Type B pancreatic cell (in vitro differentiated cells): ENCODE measurements at regions not wholly inside any gene's neighbourhood (a gene's known extent, or its start where the extent isn't known, plus 50 kb on each side); places are given as distances from the start of the nearest gene placed in this dataset.

Source experiments
- DNase-seq: peaks from one replicate; pipeline ENCODE4 v3.0.0; 2021; ENCODE audit warnings: mixed read lengths; ENCODE audit not compliant: unreplicated experiment; ENCODE audit errors: extremely low spot score
- H3K27ac Mint-ChIP-seq: 2 replicates; pipeline ENCODE4 v1.8.0; 2021; ENCODE audit warnings: mild to moderate bottlenecking, mixed read lengths
- H3K27me3 Mint-ChIP-seq: 2 replicates; pipeline ENCODE4 v1.8.0; 2021; ENCODE audit warnings: mixed read lengths
- H3K36me3 Mint-ChIP-seq: 2 replicates; pipeline ENCODE4 v1.8.0; 2021; ENCODE audit warnings: mixed read lengths
- H3K4me1 Mint-ChIP-seq: one replicate; pipeline ENCODE4 v1.8.0; 2021; ENCODE audit warnings: mixed read lengths; ENCODE audit not compliant: unreplicated experiment
- H3K4me3 Mint-ChIP-seq: 2 replicates; pipeline ENCODE4 v1.8.0; 2021; ENCODE audit warnings: mild to moderate bottlenecking, mixed read lengths
- H3K9me3 Mint-ChIP-seq: 2 replicates; pipeline ENCODE4 v1.8.0; 2021; ENCODE audit warnings: mixed read lengths
- TF ChIP-seq, protein P1 (sequence below): fragments of 200-600 bp; sonication (generic); conservative IDR thresholded peaks from 2 replicates; pipeline ENCODE4 v1.5.0; 2021; ENCODE audit warnings: antibody characterized with exemption, mild to moderate bottlenecking

- no peak for DNase-seq
- TF ChIP-seq, protein P1, sequence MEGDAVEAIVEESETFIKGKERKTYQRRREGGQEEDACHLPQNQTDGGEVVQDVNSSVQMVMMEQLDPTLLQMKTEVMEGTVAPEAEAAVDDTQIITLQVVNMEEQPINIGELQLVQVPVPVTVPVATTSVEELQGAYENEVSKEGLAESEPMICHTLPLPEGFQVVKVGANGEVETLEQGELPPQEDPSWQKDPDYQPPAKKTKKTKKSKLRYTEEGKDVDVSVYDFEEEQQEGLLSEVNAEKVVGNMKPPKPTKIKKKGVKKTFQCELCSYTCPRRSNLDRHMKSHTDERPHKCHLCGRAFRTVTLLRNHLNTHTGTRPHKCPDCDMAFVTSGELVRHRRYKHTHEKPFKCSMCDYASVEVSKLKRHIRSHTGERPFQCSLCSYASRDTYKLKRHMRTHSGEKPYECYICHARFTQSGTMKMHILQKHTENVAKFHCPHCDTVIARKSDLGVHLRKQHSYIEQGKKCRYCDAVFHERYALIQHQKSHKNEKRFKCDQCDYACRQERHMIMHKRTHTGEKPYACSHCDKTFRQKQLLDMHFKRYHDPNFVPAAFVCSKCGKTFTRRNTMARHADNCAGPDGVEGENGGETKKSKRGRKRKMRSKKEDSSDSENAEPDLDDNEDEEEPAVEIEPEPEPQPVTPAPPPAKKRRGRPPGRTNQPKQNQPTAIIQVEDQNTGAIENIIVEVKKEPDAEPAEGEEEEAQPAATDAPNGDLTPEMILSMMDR: no peak
- H3K36me3 Mint-ChIP-seq: no peaks in the 10 kb centered on the region
- peaks cover 34% of the 10 kb centered on the region for H3K27me3 Mint-ChIP-seq
- no peak overlapping the region for H3K27ac Mint-ChIP-seq
- H3K4me1 Mint-ChIP-seq: peaks cover 4% of the 10 kb centered on the region
- H3K9me3 Mint-ChIP-seq: peaks cover 5% of the 10 kb centered on the region
- H3K4me3 Mint-ChIP-seq: no peak overlapping the region
Observed at GRCh38 chr5:135106610-135107471, 72.8 kb upstream of the PITX1 start.

GRCh38 chr5:135106136-135106535 lies 72.1 kb upstream of the PITX1 start:
- TF ChIP-seq, protein P1: no peak
- no peak overlapping the region for H3K27ac Mint-ChIP-seq
- no peaks in the 10 kb centered on the region for H3K36me3 Mint-ChIP-seq
- H3K4me3 Mint-ChIP-seq: no peak overlapping the region
- peaks cover 5% of the 10 kb centered on the region for H3K9me3 Mint-ChIP-seq
- no peak for DNase-seq
- peaks cover 4% of the 10 kb centered on the region for H3K4me1 Mint-ChIP-seq
- H3K27me3 Mint-ChIP-seq: peaks cover 34% of the 10 kb centered on the region

- Mint-ChIP-seq H3K27ac (no peak overlapping the region), H3K4me3 (no peak overlapping the region), H3K36me3 (no peaks in the 10 kb centered on the region), H3K4me1 (no peaks in the 10 kb centered on the region), H3K27me3 (peaks cover 28% of the 10 kb centered on the region), H3K9me3 (peaks cover 5% of the 10 kb centered on the region)
- no peak for DNase-seq
- TF ChIP-seq, protein P1: no peak
Observed at GRCh38 chr5:135105105-135105484, 71.1 kb upstream of the PITX1 start.

DNA sequence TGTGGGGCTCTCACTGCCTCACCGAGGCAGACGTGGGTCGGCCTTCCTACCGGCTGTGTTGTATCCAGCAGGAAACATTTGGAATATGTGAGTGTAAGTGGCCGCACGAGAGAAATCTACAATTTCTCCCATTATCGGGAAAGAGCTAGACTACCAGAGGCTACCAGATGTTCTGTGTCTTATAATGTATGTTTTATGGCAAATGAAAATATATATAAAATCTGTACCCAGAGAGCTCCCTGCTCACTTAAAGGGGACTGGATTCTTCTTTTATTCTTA lies 69.5 kb upstream of the PITX1 start:
- H3K36me3 Mint-ChIP-seq: no peaks in the 10 kb centered on the region
- DNase-seq: no peak
- TF ChIP-seq, protein P1: no peak
- H3K27me3 Mint-ChIP-seq: peaks cover 18% of the 10 kb centered on the region
- H3K4me3 Mint-ChIP-seq: no peak overlapping the region
- no peak overlapping the region for H3K27ac Mint-ChIP-seq
- H3K4me1 Mint-ChIP-seq: no peaks in the 10 kb centered on the region
- H3K9me3 Mint-ChIP-seq: peaks cover 5% of the 10 kb centered on the region

DNA sequence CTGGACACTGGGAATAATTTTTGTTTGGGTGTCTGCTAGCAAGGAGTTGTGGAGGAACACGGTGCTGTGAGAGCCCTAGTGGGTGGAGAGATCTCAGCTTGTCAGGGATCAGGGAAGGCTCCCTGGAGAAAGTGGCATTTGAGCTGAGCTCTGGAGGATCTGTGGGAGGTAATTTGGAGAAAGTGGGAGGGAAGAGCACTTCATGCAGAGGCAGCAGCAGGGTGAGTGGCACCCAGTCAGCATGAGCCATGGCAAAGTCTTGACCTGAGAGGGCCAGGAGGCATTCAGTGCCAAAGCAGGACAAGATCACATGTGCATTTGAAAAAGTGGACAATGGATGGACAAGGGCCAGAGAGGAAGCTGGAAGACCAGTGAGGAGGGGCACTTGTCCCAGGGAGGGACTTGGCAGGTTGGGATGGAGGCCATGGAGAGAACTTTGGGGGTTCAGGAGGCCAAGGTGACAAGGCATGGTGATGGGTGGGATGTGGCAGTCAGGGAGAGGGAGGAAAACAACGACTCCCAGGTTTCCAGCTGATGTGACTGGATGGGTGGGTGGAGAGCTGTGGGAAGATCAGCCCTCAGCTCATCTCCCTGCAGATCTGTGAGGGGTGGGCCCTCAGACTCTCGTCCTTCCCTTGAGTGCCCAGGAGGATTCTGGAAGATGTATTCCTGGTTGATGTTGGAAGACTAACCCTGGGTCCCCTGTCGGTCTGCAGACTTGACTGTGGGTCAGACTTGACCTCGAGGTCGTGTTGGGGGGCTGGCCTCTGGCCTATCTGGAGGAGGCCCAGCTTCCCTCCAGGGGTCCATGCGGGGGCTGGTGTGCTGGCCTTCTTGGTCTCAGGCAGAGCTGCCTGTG lies 68.9 kb upstream of the PITX1 start:
- TF ChIP-seq, protein P1: no peak
- Mint-ChIP-seq H3K4me3 (no peak overlapping the region), H3K27me3 (peaks cover 15% of the 10 kb centered on the region), H3K36me3 (no peaks in the 10 kb centered on the region), H3K27ac (no peak overlapping the region), H3K4me1 (no peaks in the 10 kb centered on the region), H3K9me3 (peaks cover 5% of the 10 kb centered on the region)
- DNase-seq: no peak
